ENCODE measurements at regions not wholly inside any gene's neighbourhood (a gene's known extent, or its start where the extent isn't known, plus 50 kb on each side); places are given as distances from the start of the nearest gene placed in this dataset.

DNA sequence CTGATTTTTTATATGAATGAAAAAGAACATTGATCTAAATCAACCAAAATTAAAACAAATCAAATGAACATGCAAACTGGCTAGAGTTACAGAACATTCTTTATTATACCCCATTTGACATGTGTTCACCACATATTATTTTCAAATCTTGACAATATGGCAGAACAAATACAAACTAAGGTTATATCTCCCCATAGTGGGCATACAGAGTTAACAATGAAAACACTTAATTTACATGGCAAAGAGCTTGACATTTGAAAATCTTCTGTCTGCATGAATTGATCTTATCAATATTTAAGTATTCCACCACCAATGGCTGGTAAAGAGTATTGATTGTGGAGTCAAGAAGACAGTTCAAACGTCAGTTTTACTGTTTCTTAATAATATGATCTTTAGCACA lies 197.9 kb upstream of the ANO3 start:
- TF ChIP-seq POLR2AphosphoS5 (IDR thresholded peaks at IDR 0.05): no peak
- TF ChIP-seq, protein P1, sequence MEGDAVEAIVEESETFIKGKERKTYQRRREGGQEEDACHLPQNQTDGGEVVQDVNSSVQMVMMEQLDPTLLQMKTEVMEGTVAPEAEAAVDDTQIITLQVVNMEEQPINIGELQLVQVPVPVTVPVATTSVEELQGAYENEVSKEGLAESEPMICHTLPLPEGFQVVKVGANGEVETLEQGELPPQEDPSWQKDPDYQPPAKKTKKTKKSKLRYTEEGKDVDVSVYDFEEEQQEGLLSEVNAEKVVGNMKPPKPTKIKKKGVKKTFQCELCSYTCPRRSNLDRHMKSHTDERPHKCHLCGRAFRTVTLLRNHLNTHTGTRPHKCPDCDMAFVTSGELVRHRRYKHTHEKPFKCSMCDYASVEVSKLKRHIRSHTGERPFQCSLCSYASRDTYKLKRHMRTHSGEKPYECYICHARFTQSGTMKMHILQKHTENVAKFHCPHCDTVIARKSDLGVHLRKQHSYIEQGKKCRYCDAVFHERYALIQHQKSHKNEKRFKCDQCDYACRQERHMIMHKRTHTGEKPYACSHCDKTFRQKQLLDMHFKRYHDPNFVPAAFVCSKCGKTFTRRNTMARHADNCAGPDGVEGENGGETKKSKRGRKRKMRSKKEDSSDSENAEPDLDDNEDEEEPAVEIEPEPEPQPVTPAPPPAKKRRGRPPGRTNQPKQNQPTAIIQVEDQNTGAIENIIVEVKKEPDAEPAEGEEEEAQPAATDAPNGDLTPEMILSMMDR (IDR thresholded peaks at IDR 0.05): no peak
